MCF 10A (cell line): ENCODE measurements at regions not wholly inside any gene's neighbourhood (a gene's known extent, or its start where the extent isn't known, plus 50 kb on each side); places are given as distances from the start of the nearest gene placed in this dataset.

Source experiments
- BruUV-seq: library from RNA; stranded (reverse); fragments of 400-500 nt; replicated peaks from 2 replicates; lab custom pipeline; 2021; lab: Mats Ljungman, UMichigan
- CTCF ChIA-PET: fragments of 300-600 bp; sonication (Branson Sonifier 250); formaldehyde crosslinking; extraction: SDS; loops from one replicate; lab custom pipeline; 2021; ENCODE audit warnings: antibody characterized with exemption, inconsistent platforms; lab: Yijun Ruan, JAX
- POLR2A ChIA-PET: fragments of 300-600, 350-650 bp; sonication (Branson Sonifier 250); formaldehyde crosslinking; extraction: SDS; loops from one replicate; lab custom pipeline; 2020; ENCODE audit warnings: antibody characterized with exemption, inconsistent platforms; lab: Yijun Ruan, JAX
- DNase-seq: peaks from one replicate; pipeline ENCODE4 v3.0.0-alpha.2; 2018; ENCODE audit not compliant: unreplicated experiment
- H3K27ac Mint-ChIP-seq: one replicate; pipeline ENCODE4 v1.8.0; 2022; ENCODE audit warnings: mild to moderate bottlenecking, low read depth, mixed read lengths; ENCODE audit not compliant: unreplicated experiment
- H3K27me3 Mint-ChIP-seq: one replicate; pipeline ENCODE4 v1.8.0; 2022; ENCODE audit warnings: mixed read lengths; ENCODE audit not compliant: insufficient read depth, unreplicated experiment
- H3K36me3 Mint-ChIP-seq: one replicate; pipeline ENCODE4 v1.8.0; 2022; ENCODE audit warnings: mild to moderate bottlenecking, moderate library complexity, mixed read lengths; ENCODE audit not compliant: insufficient read depth, unreplicated experiment
- H3K4me1 Mint-ChIP-seq: one replicate; pipeline ENCODE4 v1.8.0; 2022; ENCODE audit warnings: mixed read lengths; ENCODE audit not compliant: insufficient read depth, unreplicated experiment
- H3K4me3 Mint-ChIP-seq: one replicate; pipeline ENCODE4 v1.8.0; 2022; ENCODE audit warnings: mild to moderate bottlenecking, moderate library complexity, mixed read lengths; ENCODE audit not compliant: unreplicated experiment
- H3K9me3 Mint-ChIP-seq: one replicate; pipeline ENCODE4 v1.8.0; 2022; ENCODE audit warnings: mixed read lengths; ENCODE audit not compliant: unreplicated experiment
- intact Hi-C: fragments of 100-400 bp; cut with micrococcal nuclease; formaldehyde crosslinking; loops from 2 replicates; pipeline ENCODE4 v1.14.1; 2022
- TF ChIP-seq, protein P1 (sequence below): fragments of 200-600 bp; IDR thresholded peaks from one replicate; pipeline ENCODE4 v1.8.0; 2022; ENCODE audit warnings: antibody characterized with exemption, mild to moderate bottlenecking; ENCODE audit not compliant: unreplicated experiment

- intact Hi-C loops, result no loop called here
- BruUV-seq, result no TSS peak
- Mint-ChIP-seq H3K36me3 (no peaks in the 10 kb centered on the region), H3K4me1 (no peaks in the 10 kb centered on the region), H3K9me3 (no peaks in the 10 kb centered on the region), H3K4me3 (no peak overlapping the region), H3K27me3 (peaks cover 78% of the 10 kb centered on the region), H3K27ac (no peak overlapping the region)
- no peak for DNase-seq
- ChIA-PET POLR2A (no interaction called here), CTCF (no interaction called here)
- TF ChIP-seq, protein P1, sequence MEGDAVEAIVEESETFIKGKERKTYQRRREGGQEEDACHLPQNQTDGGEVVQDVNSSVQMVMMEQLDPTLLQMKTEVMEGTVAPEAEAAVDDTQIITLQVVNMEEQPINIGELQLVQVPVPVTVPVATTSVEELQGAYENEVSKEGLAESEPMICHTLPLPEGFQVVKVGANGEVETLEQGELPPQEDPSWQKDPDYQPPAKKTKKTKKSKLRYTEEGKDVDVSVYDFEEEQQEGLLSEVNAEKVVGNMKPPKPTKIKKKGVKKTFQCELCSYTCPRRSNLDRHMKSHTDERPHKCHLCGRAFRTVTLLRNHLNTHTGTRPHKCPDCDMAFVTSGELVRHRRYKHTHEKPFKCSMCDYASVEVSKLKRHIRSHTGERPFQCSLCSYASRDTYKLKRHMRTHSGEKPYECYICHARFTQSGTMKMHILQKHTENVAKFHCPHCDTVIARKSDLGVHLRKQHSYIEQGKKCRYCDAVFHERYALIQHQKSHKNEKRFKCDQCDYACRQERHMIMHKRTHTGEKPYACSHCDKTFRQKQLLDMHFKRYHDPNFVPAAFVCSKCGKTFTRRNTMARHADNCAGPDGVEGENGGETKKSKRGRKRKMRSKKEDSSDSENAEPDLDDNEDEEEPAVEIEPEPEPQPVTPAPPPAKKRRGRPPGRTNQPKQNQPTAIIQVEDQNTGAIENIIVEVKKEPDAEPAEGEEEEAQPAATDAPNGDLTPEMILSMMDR, result no peak
Observed at GRCh38 chr9:12595400-12595799, 97.8 kb upstream of the TYRP1 start.

DNA sequence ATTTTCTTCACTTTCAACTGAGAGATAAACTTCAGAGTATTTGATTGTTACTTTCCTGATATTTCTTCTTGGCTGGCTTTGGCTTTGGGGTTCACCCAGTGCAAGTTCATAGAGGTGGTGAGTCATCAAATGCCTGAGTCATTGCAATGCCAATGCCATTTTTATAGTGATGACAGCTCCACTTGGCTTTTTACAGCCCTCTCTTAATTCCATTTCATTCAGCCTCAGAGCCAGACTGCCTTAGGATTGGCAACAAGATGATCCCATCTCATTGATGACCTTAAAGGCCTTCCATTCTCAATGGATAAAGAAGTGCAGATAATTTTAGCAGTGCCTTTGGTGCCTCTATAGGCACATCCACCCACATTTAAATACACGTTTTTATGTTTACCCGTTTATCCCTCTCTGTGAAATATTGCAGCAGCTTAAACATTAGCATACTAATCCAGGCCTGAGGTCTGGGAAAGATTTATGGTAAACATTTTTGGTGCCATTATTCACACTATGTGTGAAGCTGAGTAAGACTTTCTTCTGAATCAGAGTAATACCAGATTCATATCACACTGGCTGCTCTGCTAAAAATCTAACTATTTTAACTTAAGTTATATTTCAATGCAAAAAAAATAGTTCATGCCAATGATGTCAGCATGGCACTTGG, 88.9 kb upstream of the TYRP1 start:
- ChIA-PET POLR2A (no interaction called here), CTCF (interaction anchor here (0.9 kb wide), 1 partner anchor 15 kb away, joined by 3 read pairs; no protein-coding TSS in a partner anchor)
- intact Hi-C loops, result no loop called here
- BruUV-seq, result no TSS peak
- DNase-seq, result peak; percentile 52
- H3K4me1 Mint-ChIP-seq, result no peaks in the 10 kb centered on the region
- no peaks in the 10 kb centered on the region for H3K9me3 Mint-ChIP-seq
- H3K4me3 Mint-ChIP-seq, result no peak overlapping the region
- peaks cover 19% of the 10 kb centered on the region for H3K27me3 Mint-ChIP-seq
- no peak overlapping the region for H3K27ac Mint-ChIP-seq
- H3K36me3 Mint-ChIP-seq, result no peaks in the 10 kb centered on the region
- TF ChIP-seq, protein P1, result no peak

- TF ChIP-seq, protein P1, result no peak
- BruUV-seq, result no TSS peak
- intact Hi-C loops, result no loop called here
- H3K9me3 Mint-ChIP-seq, result no peaks in the 10 kb centered on the region
- H3K4me1 Mint-ChIP-seq, result no peaks in the 10 kb centered on the region
- DNase-seq, result no peak
- ChIA-PET POLR2A (no interaction called here), CTCF (no interaction called here)
- no peak overlapping the region for H3K27ac Mint-ChIP-seq
- no peaks in the 10 kb centered on the region for H3K36me3 Mint-ChIP-seq
- no peak overlapping the region for H3K4me3 Mint-ChIP-seq
- H3K27me3 Mint-ChIP-seq, result peaks cover 39% of the 10 kb centered on the region
Observed at GRCh38 chr9:12612211-12612770, 80.9 kb upstream of the TYRP1 start.

DNA sequence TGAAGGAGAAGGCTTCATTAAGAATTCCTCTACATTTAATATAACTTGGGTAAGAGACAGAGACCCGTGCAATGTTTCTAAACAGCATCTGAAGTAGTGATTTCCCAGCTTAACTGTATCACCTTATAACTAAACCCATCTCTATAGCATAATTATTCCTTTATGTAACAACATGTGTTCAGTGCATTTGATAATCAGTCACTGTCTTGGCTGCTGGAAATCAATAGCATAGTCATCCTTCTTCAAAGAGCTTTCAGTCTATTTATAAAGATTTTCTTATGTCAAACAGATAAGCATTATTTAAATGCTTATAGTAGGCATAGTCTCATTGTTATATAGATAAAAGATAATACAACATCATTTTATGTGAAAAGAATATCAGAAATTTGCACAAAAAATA, 80.1 kb upstream of the TYRP1 start:
- peaks cover 44% of the 10 kb centered on the region for H3K27me3 Mint-ChIP-seq

More for the DNA sequence above, 80.1 kb upstream of the TYRP1 start:
- no peaks in the 10 kb centered on the region for H3K4me1 Mint-ChIP-seq
- ChIA-PET CTCF (no interaction called here), POLR2A (no interaction called here)
- no peak overlapping the region for H3K4me3 Mint-ChIP-seq
- BruUV-seq, result no TSS peak
- H3K27ac Mint-ChIP-seq, result no peak overlapping the region
- no peaks in the 10 kb centered on the region for H3K36me3 Mint-ChIP-seq
- DNase-seq, result no peak
- TF ChIP-seq, protein P1, result no peak
- intact Hi-C loops, result no loop called here
- H3K9me3 Mint-ChIP-seq, result no peaks in the 10 kb centered on the region
